Ishikawa (cell line): ENCODE measurements at regions not wholly inside any gene's neighbourhood (a gene's known extent, or its start where the extent isn't known, plus 50 kb on each side); places are given as distances from the start of the nearest gene placed in this dataset.
A peak's percentile ranks its signal among the peaks of the same experiment; 100 is the strongest.

Experiments
- CEBPB ChIP-seq: IDR thresholded peaks from 2 replicates; pipeline ENCODE4 v1.6.1; 2012
- CREB1 ChIP-seq: IDR thresholded peaks from 2 replicates; pipeline ENCODE4 v1.6.1; 2012; ENCODE audit warnings: low read depth
- EGR1 ChIP-seq: IDR thresholded peaks from 2 replicates; pipeline ENCODE4 v1.6.1; 2012
- EP300 ChIP-seq: IDR thresholded peaks from 2 replicates; pipeline ENCODE4 v1.6.1; 2012; ENCODE audit warnings: borderline replicate concordance
- FOXM1 ChIP-seq: IDR thresholded peaks from 2 replicates; pipeline ENCODE4 v1.6.1; 2012; ENCODE audit warnings: low read depth, borderline replicate concordance
- MAX ChIP-seq: IDR thresholded peaks from 2 replicates; pipeline ENCODE4 v1.6.1; 2012
- NFIC ChIP-seq: IDR thresholded peaks from 2 replicates; pipeline ENCODE4 v1.6.1; 2012
- RAD21 ChIP-seq: IDR thresholded peaks from 2 replicates; pipeline ENCODE4 v1.6.1; 2012; ENCODE audit warnings: low read depth
- TAF1 ChIP-seq: IDR thresholded peaks from 2 replicates; pipeline ENCODE4 v1.6.1; 2012; ENCODE audit warnings: low read depth, mild to moderate bottlenecking
- TCF12 ChIP-seq: IDR thresholded peaks from 2 replicates; pipeline ENCODE4 v1.6.1; 2012; ENCODE audit warnings: low read depth
- TEAD4 ChIP-seq: IDR thresholded peaks from 2 replicates; pipeline ENCODE4 v1.6.1; 2012
- YY1 ChIP-seq: IDR thresholded peaks from 2 replicates; pipeline ENCODE4 v1.6.1; 2012; ENCODE audit warnings: low read depth
- ZBTB7A ChIP-seq: IDR thresholded peaks from 2 replicates; pipeline ENCODE4 v1.6.1; 2012; ENCODE audit warnings: low read depth
- TF ChIP-seq, protein P1 (sequence below): IDR thresholded peaks from 2 replicates; pipeline ENCODE4 v1.6.1; 2012
- TF ChIP-seq, protein P2 (sequence below): IDR thresholded peaks from 2 replicates; pipeline ENCODE4 v1.6.1; 2012; ENCODE audit warnings: low read depth, mild to moderate bottlenecking

GRCh38 chr20:58051367-58051766, 177.1 kb downstream of the ANKRD60 start:
- TF ChIP-seq FOXM1 (no peak), NFIC (no peak), RAD21 (no peak), ZBTB7A (no peak), YY1 (no peak), CREB1 (no peak), TAF1 (no peak), MAX (no peak), EGR1 (no peak), CEBPB (no peak), TCF12 (no peak), TEAD4 (no peak), EP300 (no peak)
- TF ChIP-seq, protein P1, sequence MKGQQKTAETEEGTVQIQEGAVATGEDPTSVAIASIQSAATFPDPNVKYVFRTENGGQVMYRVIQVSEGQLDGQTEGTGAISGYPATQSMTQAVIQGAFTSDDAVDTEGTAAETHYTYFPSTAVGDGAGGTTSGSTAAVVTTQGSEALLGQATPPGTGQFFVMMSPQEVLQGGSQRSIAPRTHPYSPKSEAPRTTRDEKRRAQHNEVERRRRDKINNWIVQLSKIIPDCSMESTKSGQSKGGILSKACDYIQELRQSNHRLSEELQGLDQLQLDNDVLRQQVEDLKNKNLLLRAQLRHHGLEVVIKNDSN: no peak
- TF ChIP-seq, protein P2, sequence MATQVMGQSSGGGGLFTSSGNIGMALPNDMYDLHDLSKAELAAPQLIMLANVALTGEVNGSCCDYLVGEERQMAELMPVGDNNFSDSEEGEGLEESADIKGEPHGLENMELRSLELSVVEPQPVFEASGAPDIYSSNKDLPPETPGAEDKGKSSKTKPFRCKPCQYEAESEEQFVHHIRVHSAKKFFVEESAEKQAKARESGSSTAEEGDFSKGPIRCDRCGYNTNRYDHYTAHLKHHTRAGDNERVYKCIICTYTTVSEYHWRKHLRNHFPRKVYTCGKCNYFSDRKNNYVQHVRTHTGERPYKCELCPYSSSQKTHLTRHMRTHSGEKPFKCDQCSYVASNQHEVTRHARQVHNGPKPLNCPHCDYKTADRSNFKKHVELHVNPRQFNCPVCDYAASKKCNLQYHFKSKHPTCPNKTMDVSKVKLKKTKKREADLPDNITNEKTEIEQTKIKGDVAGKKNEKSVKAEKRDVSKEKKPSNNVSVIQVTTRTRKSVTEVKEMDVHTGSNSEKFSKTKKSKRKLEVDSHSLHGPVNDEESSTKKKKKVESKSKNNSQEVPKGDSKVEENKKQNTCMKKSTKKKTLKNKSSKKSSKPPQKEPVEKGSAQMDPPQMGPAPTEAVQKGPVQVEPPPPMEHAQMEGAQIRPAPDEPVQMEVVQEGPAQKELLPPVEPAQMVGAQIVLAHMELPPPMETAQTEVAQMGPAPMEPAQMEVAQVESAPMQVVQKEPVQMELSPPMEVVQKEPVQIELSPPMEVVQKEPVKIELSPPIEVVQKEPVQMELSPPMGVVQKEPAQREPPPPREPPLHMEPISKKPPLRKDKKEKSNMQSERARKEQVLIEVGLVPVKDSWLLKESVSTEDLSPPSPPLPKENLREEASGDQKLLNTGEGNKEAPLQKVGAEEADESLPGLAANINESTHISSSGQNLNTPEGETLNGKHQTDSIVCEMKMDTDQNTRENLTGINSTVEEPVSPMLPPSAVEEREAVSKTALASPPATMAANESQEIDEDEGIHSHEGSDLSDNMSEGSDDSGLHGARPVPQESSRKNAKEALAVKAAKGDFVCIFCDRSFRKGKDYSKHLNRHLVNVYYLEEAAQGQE: no peak

- TF ChIP-seq EP300 (no peak), TAF1 (no peak), EGR1 (no peak), NFIC (no peak), MAX (no peak), ZBTB7A (no peak), CREB1 (no peak)
- TF ChIP-seq, protein P2: peak; percentile 96
- TF ChIP-seq, protein P1: no peak
Observed at GRCh38 chr20:58048096-58048702, 180.3 kb downstream of the ANKRD60 start.

DNA sequence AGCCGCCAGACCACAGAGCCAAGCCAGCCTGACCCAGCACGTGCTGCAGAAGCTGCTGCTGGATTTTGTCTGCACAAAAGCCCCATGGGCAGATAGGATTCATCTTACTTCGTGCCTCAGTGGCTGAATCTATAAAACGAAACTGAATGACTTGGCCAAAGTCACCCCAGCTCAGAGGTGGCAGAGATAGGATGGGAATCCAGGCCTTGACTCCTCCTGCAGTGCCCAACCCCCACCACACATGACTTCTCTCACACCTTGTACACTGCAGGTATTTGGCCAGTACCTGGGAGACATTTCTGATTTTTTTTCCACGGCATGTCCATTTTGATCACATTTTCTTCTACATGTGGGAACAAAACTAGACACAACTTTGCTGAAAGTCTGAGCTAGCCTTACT, 182.1 kb downstream of the ANKRD60 start:
- TF ChIP-seq, protein P2: no peak
- no peak for TF ChIP-seq CREB1
- no peak for TF ChIP-seq ZBTB7A
- TF ChIP-seq CEBPB: no peak
- no peak for TF ChIP-seq RAD21
- TF ChIP-seq, protein P1: no peak

DNA sequence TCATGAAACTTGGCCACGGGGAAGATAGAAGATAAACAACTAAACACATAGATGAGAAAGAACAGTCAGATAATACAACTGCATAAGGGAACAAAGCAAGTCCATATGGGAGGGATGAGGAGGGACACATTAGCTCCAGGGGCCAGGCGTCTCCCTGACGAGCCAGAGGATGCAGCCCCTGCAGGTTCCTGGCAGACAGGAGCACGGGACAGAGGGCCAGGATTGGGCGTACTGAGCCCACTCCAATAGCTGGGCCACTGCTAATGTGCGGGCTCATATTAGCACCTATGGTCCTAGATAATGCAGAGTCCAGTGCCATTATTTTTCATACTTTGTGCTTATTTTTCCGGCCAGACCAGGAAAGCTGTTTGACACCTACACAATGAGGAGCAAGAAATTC, 182.9 kb downstream of the ANKRD60 start:
- TF ChIP-seq YY1 (no peak), CREB1 (no peak), RAD21 (no peak), MAX (no peak), NFIC (no peak), FOXM1 (no peak), ZBTB7A (no peak), CEBPB (no peak), EGR1 (no peak), EP300 (no peak), TCF12 (no peak), TAF1 (no peak)
- TF ChIP-seq, protein P2: no peak
